Stimulated activated CD4-positive, alpha-beta T cell treated with anti-CD3 and anti-CD28 coated beads, Interleukin-12 subunit alpha, Interleukin-12 subunit beta, amount 100 ng/mL, for 48 hours (primary cell): ENCODE measurements at regions not wholly inside any gene's neighbourhood (a gene's known extent, or its start where the extent isn't known, plus 50 kb on each side); places are given as distances from the start of the nearest gene placed in this dataset.

Source experiments
- DNase-seq, 3 donors: peaks; one replicate each; pipeline ENCODE4 v3.0.0-alpha.2; 2020; ENCODE audit warnings: low read depth in 2 of 3, low spot score in 1 of 3

DNA sequence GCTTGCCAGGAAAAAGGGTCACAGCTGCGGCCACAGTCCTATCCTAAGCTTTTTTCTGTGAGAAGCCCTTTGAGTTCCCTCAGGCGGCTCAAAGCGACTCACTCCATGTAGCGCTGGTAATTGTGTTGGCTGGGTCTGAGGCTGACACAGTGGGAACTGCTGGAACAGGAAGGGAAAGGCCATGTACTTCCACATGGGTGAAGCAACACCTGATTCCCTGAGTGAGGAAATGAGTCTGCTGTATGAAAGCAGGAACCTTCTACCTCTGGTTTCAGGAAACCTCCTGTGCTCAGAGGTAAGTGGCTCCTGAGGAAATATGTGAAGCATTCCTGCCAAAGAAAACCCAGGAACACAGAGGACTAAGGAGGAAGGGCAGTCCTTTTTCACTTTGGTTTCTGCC is 734.6 kb upstream of the SORCS1 start:
- no peak for DNase-seq

DNA sequence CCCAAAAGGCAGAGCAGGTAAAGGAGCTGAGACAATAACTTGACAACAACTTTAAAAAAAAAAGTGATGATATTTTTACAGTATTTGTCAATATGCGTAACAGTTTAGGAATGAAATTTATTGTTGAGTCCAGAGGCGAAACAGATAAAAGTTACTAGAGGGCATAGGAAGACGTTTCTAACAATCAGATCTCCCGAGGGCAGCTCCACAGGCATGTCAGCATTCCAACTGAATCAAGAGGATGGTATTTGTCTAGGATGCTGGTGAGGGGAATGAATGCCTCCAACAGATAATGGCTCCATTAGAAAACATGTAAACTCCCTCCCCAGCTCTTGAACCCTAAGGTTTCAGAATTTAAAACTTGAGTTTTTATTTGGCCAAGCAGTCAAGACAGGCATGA is 733.9 kb upstream of the SORCS1 start:
- DNase-seq, result no peak

GRCh38 chr10:107894516-107894915 is 730.0 kb upstream of the SORCS1 start:
- DNase-seq, result no peak

GRCh38 chr10:107889105-107889504 is 724.6 kb upstream of the SORCS1 start:
- no peak for DNase-seq

- no peak for DNase-seq
Measured at GRCh38 chr10:107880185-107880584, 715.7 kb upstream of the SORCS1 start.

DNA sequence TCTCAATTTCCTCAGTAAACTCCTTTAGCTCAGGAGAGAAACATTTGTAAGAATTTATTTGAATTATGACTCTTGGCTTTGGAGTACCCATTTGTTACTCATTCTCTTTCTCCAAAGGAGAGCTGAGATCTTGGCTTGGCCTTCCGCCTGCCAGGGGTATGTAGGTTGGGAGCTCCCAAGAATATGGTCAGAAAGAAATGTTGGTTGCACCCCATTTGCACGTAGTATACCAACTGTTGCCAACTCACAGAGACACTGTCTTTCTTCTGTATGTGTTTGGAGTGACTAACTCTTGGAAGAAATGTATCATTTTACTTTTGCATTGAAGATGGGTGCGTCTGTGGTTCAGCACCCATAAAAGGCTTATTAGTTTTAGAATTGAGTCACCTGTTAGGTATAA is 708.5 kb upstream of the SORCS1 start:
- no peak for DNase-seq

GRCh38 chr10:107865691-107866090 is 701.2 kb upstream of the SORCS1 start:
- DNase-seq, result no peak

DNA sequence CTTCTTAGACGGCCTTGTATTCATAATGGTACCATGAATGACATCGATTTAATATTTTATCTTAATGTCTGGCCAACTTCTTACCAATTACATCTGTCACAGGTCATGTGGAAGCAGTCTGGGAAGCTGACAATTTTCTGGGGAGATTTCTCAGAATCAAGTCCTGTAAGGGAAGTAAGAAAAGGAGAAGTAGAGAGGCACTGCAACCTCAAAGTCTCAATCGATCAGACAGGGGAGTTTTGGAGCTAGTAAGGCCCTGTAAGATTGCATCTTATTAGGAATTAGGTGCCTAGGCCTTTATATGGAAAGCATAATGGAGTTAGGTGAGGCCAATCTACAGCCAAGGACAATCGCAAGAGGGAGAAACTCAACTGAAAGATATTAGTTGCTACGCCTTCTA is 694.6 kb upstream of the SORCS1 start:
- DNase-seq, result no peak

GRCh38 chr10:107856047-107856315 is 691.5 kb upstream of the SORCS1 start:
- DNase-seq, result no peak

DNA sequence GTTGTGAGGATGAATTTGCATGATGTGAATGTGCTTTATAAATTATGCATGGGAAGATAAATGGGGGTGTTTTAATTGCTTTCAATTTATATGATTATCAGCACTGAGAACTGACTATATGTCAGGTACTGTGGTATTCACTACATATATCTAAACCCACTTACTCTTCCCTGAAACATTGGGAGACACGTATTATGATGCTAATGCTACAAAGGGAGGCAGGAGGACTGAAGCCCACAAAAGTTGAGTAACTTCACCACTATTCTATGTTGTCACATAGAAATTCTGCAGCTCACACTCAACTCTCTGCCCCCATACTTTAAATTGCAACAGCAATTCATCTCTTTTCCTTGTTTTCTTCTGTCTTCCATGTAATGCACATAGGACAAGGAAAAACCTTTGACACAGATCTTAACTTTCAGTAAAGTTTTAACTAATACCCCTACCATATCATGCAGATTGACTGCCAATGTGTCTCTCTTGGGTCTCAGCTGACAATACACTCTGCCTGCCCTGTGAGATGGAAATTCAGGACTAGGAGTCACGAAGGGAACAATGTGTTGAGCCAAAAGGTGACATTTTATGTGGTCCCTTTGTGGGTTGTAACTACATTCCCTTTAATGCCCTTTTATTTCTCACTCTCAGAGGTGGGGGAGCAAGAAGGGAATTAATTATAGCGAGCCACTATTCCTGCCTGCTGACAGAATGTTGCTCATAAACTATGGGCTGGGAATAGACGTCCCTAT is 691.0 kb upstream of the SORCS1 start:
- DNase-seq, result no peak

DNA sequence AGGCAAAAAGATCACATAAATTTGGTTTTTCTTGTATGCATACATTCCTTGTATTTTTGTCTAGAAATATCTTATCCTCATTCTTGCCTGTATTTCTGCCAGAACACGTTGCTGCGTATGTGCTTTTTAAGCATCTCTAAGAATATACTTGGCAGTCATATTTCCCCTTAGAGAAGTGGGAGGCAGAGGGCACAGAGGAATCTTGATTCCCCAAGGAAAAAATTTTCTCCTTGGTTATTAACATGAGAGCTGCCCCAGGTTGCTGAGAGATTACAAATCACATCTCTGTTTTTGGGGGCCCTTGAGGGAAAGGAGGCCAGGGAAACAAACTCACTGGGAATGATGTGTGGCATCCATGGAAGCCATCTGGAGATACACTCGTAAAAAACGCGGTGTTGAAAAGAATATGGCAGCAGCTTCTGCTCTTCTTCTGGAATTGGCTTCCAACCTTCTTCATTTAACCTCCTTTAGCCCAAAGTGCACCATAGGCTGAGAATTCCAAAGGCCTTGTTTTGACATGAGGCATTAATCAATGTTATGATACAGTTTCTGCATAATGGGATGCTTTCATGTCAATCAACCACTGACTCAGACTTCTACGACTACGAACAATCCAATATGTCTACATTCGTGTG is 684.3 kb upstream of the SORCS1 start:
- DNase-seq, result no peak

DNA sequence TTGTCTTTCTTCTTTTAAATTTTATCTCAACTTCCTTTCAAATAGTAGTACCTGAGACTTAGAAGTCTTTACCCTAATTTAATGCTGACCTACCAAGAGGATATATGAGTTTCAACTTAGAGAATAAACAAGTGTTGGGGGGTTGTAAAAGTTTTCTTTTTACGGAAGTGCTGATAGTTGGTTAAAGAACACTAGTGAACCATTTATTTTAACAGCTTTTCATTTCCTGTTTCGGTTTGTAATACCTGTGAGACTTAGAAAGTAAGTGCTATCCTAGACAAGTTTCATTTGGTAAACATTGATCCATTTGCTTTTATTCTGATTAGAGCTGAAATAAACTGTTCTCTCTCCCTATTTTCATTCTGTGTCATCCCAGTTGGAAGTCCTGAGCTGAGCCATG is 683.1 kb upstream of the SORCS1 start:
- no peak for DNase-seq

- DNase-seq, result no peak
Measured at GRCh38 chr10:107834706-107835105, 670.2 kb upstream of the SORCS1 start.

GRCh38 chr10:107831772-107832171 is 667.3 kb upstream of the SORCS1 start:
- DNase-seq, result no peak

GRCh38 chr10:107829161-107829560 is 664.7 kb upstream of the SORCS1 start:
- DNase-seq, result no peak

GRCh38 chr10:107826171-107826570 is 661.7 kb upstream of the SORCS1 start:
- no peak for DNase-seq

GRCh38 chr10:107814865-107815487 is 650.5 kb upstream of the SORCS1 start:
- no peak for DNase-seq

DNA sequence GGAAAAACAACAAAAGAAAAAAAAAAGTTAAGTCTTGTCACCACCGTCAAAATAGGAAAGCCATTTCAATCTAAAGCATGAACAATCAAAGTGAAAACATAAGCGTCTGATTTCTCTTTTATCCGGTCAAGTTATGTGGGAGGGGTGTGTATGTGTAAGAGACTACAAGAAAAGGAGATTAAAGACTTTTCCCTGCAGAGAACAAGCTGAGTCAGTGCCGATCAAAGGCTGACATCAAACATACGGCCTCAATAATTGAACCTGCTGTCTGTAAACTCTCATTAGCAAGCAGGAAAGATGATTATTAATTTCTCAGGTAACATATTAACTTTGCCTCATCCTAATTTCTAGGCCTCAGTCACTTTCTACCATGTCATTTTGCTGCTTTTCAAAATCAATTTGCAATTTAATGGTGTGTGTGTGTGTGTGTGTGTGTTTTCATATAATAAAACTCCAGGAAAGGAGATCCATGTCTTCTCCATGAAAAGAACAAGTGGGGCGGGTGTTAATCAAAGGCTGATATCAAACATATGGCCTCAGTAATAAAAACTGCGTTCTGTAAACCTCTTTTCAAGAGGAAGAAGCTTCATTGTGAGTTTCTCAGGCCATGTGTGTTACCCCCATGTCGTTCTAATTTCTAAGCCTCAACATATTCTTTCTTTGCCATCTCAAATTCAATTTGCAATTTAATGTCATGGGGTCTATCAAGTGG is 649.1 kb upstream of the SORCS1 start:
- DNase-seq, result no peak

DNA sequence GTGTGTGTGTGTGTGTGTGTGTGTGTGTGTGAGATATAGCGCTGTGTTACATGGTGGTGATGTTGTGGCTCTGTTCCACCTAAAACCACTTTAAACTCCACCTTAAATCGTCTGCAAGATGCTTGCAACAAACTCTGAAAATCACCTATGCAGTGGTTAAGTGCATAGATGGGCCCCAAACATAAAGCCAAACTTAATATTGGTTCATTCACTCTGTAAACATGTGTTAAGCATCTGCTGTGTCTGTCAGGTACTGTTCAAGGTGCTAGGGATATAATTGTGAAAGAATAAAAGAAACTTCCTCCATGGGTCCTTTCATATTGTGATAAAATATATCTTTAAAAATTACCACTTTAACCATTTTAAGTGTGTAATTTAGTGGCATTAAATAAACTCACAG is 645.4 kb upstream of the SORCS1 start:
- DNase-seq, result no peak

DNA sequence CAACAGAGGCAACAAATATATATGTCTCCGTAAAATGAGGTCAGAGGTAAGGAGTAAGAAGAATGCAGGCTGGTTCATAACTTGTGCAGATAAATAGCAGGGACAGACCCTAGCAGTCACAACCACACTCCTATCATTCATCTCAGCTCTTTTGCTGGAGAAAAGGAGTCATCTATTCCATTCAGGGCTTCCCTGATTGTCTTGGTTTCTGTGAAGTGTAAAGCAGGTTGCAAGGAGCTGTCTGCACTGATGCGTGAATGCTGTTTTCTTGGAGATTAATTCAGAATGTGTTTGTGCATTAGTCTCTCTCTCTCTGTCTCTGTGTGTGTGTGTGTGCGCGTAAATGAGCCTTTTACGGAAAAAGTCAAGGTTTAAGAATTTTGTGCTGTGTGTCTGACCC is 643.3 kb upstream of the SORCS1 start:
- DNase-seq, result no peak

DNA sequence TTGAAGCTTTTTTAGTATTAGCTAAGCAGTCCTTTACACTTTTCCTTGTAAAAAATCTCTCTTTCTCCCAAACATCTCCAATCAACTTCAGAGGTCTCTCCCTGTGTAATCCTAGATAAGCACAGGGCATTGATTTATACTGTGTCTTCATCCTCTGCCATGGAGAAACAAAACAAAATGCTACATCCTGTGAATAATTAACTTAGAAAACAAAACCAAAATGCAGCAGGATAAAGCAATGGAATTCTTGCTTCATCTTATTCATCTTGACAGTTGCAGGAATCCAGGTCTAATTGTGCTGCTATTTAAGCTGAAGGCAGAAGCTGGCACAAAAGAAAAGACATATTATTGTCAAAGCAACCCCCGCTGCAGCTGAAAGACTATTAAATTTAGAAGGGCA is 641.5 kb upstream of the SORCS1 start:
- DNase-seq, result no peak

- no peak for DNase-seq
Measured at GRCh38 chr10:107803546-107803945, 639.0 kb upstream of the SORCS1 start.
